ENCODE measurements at regions not wholly inside any gene's neighbourhood (a gene's known extent, or its start where the extent isn't known, plus 50 kb on each side); places are given as distances from the start of the nearest gene placed in this dataset.
"Not testable (repeated sequence)": the region's sequence is repeated elsewhere in the genome, so short reads cannot be mapped to it uniquely, and the experiment has no call there.

GRCh38 chr7:156334636-156335035 is 305.9 kb upstream of the RNF32 start:
- DNase-seq (ENCODE audit: low read depth in 4 of 4, low spot score in 3 of 4), result no peak

DNA sequence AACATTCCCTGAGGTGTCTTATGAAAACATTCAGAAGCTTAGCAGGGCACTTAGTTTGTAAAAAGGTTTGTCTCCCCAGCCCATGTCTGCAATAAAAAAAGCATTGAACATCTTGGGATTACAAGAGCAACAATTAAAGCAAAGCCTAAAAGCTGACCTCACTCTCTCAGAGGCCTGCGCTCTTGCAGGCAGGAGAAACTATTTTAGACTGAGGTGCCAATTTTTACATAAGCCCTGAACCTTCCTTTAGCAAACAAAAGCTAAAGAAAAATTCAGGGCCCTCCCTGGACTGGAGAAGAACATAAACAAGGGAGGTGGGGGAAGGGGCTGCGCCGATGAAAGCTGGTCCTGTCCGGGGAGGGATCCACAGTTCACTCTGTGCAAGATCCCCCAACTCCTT is 312.7 kb upstream of the RNF32 start:
- DNase-seq (ENCODE audit: low read depth in 4 of 4, low spot score in 3 of 4), result no peak

DNA sequence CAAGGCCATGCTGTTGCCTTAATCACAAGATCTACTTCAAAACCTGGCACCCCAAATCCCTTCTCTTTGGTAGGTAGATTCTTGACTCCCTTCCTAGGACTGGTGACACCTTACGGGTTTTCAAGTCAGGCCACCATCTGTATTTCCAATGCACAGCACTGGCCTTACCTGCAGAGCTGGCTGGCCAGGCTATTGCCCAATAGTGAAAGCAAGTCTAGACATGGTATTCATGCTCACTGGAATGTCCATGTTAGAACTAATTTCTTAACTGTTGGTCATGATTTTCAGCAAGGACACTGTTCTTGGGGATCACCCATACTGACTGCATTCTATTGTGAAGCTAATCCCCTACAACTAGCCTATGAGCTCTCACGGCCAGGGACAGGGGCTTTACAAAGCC is 313.1 kb upstream of the RNF32 start:
- DNase-seq (ENCODE audit: low read depth in 4 of 4, low spot score in 3 of 4), result no peak

- no peak for DNase-seq (ENCODE audit: low read depth in 4 of 4, low spot score in 3 of 4)
Observed at GRCh38 chr7:156324201-156324600, 316.4 kb upstream of the RNF32 start.

GRCh38 chr7:156321430-156321829 is 319.1 kb upstream of the RNF32 start:
- DNase-seq (ENCODE audit: low read depth in 4 of 4, low spot score in 3 of 4), result not testable (repeated sequence)

DNA sequence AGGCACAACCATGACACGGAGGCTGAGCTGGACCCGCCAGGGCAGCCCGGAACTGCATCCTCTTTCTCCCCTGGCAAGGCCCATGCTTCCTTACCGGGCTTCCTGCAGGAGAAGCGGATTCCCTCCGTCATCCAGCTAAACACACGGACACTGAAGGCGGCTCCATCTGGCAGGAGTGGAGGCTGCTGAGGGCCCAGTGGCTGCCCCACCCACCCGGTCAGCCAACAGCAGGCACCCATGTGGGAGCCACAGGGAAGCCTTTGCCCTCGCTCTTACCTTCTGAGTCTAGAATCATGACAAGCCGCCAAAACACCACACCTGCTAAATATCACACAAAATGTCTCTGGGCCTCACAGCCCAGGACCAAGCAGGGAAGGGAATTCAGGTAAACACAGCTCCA is 321.6 kb upstream of the RNF32 start:
- DNase-seq (ENCODE audit: low read depth in 4 of 4, low spot score in 3 of 4), result no peak

DNA sequence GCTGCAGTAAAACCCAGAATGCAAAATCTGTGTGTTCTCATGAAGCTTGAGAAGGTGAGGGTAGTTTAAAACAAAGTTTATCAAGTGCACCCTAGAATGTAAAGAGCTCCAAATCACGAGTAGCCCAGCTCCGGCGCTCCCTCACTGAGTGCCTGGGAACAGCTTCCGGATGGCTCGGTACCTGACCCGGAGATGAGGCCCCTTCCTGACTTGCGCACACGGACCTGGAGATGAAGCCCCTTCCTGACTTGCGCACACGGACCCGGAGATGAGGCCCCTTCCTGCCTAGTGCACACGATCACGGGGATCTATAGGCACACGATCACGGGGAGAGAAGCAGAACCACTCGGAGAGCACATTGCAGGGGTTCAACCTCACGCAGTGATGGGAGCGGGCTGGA is 322.1 kb upstream of the RNF32 start:
- no peak for DNase-seq (ENCODE audit: low read depth in 4 of 4, low spot score in 3 of 4)

DNA sequence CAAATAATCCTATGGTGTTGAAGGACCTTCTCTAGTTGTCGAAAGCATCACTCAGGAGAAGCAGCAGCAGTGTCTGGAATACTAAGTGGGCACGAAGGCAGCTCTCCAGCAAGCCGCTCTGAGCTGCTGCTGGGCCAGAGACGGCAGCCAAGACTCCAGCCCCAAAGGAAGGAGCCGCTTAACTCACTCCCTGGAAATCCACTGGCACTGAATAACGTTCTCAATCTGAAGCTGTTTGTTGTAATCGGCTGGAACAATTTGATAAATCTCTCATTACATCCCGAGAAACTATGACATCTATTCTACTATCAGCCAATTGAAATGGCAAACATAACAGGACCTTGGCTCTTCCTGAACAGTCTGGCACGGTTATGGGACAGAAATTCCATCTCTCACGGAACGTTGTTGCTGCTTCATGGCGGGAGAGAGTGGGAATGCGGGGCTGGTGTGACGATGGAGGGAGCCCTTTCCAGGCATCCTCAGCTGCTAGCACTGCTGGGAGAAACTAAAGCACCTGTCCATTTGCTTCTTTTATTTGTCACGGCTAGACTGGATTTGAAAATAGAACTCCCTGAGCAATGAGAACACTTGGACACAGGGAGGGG is 331.5 kb upstream of the RNF32 start:
- DNase-seq (ENCODE audit: low read depth in 4 of 4, low spot score in 3 of 4), result no peak

DNA sequence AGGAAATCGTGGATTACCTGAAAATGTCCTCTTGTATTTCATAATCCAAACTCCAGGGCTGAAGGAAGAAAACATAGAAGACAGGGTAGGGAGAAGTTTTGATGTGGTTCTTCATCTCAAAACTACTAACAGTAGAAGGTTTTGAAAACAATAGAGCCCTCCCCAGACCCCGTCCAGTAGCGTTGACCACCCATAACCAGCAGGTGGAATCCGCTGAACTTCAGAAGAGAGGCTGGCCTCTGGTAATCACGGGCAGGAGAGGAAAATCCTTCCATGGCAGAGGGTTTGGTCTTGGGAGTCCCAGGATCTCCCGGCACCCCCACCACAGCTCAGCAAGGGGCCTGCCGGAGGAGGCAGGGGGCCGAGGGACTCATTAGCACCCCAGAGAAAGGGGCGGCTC is 333.4 kb upstream of the RNF32 start:
- no peak for DNase-seq (ENCODE audit: low read depth in 4 of 4, low spot score in 3 of 4)

DNA sequence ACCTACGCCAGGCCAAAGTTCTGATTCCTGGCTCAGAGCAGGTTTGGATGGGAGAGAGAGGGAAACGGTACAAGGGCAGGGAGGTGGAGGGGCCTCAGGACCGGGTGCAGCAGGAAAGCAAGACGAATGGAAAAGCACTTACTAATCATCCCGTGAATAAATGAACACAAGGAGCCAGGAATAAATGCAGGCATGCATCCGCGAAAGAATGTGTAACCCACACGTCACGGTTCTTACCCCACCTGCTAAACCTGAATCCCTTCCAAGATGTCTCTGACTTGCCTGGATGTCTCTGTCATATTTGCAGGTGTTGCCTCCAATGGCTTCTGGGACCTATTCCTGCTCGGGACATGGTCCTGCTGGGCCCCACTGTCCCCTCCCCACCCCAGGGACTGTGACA is 335.2 kb upstream of the RNF32 start:
- no peak for DNase-seq (ENCODE audit: low read depth in 4 of 4, low spot score in 3 of 4)

DNA sequence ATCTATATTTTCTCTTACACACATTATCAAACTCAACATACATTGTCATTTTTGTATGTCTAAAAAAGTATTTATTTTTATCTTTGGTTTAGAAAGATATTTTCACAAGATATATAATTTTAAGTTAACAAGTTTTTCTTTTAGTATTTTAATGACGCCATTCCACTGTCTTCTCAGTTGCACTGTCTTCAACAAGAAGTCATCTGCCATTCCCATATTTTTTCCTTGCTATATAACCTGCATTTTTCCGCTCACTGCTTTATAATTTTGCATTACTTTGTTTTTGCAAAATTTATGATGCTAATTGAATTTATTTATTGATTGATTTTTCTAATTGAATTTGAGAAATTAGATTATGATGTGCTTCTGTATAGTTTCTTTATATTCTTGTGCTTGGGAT is 357.8 kb upstream of the RNF32 start:
- no peak for DNase-seq (ENCODE audit: low read depth in 4 of 4, low spot score in 3 of 4)

GRCh38 chr7:156279635-156280034 is 360.9 kb upstream of the RNF32 start:
- no peak for DNase-seq (ENCODE audit: low read depth in 4 of 4, low spot score in 3 of 4)

DNA sequence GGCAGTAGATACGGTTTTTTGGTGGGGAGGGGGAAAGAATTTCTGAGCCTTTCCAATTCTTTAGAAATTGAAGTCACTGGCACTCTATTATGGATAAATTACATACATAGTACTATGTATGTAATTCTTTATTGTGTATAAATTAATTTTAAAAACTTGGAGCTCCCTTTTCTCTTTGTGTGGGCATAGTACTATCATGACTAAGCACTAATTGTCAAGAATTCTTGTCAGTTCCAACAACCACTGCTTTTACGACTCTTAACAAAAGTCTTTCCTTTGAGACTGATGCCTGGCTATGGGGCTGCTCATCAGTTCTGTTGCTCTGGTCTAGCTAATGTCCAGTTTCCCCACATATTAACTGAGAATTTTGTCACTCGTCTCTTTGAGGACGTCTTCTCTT is 365.3 kb upstream of the RNF32 start:
- DNase-seq (ENCODE audit: low read depth in 4 of 4, low spot score in 3 of 4), result no peak

DNA sequence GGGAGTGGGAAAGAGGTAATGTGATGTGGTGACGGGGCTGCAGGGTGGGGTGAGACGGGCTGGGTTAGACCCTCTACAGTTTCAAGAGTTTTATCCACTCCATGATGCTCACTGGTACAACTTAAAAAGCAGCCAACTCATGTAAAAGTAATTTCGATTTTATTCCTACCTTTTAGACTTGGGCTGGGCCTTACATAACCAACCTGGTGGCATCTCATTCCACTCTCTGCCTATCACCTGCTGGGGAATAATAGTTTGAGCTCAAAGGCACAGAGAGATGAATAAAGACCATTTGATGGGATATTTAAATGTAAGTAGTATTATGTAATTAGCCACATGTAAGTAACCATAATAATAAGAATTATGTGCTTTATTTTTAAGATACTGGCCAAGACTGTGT is 366.0 kb upstream of the RNF32 start:
- DNase-seq (ENCODE audit: low read depth in 4 of 4, low spot score in 3 of 4), result no peak

- DNase-seq (ENCODE audit: low read depth in 4 of 4, low spot score in 3 of 4), result no peak
Observed at GRCh38 chr7:156261581-156261980, 379.0 kb upstream of the RNF32 start.

DNA sequence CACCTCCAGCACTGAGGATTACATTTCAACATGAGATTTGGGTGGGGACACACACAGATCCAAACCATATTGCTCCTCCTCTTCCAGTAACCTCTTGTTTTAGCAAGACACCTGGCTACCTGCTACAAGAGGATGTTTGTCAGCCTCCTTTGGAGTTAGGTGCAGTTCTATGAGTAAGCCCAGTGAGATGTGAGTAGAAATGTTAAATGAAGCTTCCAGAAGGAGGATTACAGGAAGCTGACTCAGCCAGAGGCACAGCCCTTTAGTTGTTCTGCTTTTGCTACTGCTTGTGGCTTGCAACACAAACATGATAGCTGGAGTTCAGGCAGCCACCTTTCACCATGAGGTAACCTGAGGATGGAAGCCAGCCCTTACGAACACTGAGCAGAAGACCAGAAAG is 382.7 kb upstream of the RNF32 start:
- no peak for DNase-seq (ENCODE audit: low read depth in 4 of 4, low spot score in 3 of 4)

DNA sequence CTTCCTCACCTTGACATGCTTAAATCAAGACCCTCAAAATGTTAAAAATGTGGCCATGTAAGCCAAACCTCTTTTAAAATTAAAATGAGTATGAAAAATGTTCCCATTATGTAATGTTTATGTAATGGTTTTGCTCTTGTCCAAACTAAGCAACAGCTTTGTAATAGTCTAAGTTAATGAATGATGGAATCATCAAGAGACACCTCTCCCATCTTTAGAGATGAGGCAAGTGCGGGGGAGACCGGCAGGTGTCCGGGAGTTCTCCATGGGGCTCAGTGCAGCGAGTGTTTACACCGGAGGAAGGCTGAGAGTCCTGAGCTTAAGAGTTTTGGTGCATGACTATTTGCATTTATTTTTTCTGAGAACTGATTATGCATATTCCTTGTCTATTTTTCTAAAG is 384.9 kb upstream of the RNF32 start:
- DNase-seq (ENCODE audit: low read depth in 4 of 4, low spot score in 3 of 4), result no peak

- DNase-seq (ENCODE audit: low read depth in 4 of 4, low spot score in 3 of 4), result no peak
Observed at GRCh38 chr7:156251861-156252260, 388.7 kb upstream of the RNF32 start.

GRCh38 chr7:156240532-156240931 is 400.0 kb upstream of the RNF32 start:
- DNase-seq (ENCODE audit: low read depth in 4 of 4, low spot score in 3 of 4), result no peak

- DNase-seq (ENCODE audit: low read depth in 4 of 4, low spot score in 3 of 4), result no peak
Observed at GRCh38 chr7:156238366-156239133, 402.0 kb upstream of the RNF32 start.

DNA sequence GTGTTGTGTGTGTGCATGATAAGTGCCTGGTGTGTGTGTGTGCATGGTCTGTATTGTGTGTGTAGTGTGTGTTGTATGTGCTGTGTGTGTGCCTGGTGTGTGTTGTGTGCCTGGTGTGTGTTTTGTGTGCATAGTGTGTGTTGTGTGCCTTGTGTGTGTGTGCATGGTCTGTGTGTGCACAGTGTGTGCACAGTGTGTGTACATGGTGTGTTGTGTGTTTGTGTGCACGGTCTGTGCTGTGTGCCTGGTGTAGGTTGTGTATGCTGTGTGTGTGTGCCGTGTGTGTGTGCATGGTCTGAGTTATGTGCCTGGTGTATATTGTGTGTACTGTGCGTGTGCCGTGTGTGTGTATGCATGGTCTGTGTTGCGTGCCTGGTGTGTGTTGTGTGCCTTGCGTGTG is 403.0 kb upstream of the RNF32 start:
- no peak for DNase-seq (ENCODE audit: low read depth in 4 of 4, low spot score in 3 of 4)

- no peak for DNase-seq (ENCODE audit: low read depth in 4 of 4, low spot score in 3 of 4)
Observed at GRCh38 chr7:156236936-156237599, 403.5 kb upstream of the RNF32 start.
